ENCODE measurements at regions not wholly inside any gene's neighbourhood (a gene's known extent, or its start where the extent isn't known, plus 50 kb on each side); places are given as distances from the start of the nearest gene placed in this dataset.
"Not testable (repeated sequence)": the region's sequence is repeated elsewhere in the genome, so short reads cannot be mapped to it uniquely, and the experiment has no call there.

DNA sequence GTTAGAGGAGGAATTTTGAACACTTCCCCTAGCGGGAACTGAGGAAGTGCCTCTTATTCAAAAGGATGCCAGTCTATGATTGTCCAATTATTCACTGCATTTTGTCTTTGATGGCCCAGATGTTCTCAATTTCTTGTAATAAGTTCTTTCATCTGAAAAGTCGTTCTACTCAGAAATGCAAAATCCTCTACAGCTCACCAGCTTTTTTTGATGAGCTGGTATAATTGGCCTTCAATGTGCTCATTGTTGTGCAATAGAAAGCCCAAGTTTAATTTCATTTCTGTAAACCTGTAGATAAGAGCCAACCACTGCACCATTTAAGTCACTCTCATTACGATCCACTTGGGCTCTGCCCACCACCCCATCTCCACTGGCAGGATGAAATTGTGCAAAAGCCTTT is 978.7 kb upstream of the AUTS2 start:
- TF ChIP-seq POLR2A (IDR thresholded peaks at IDR 0.05): no peak
- TF ChIP-seq, protein P1, sequence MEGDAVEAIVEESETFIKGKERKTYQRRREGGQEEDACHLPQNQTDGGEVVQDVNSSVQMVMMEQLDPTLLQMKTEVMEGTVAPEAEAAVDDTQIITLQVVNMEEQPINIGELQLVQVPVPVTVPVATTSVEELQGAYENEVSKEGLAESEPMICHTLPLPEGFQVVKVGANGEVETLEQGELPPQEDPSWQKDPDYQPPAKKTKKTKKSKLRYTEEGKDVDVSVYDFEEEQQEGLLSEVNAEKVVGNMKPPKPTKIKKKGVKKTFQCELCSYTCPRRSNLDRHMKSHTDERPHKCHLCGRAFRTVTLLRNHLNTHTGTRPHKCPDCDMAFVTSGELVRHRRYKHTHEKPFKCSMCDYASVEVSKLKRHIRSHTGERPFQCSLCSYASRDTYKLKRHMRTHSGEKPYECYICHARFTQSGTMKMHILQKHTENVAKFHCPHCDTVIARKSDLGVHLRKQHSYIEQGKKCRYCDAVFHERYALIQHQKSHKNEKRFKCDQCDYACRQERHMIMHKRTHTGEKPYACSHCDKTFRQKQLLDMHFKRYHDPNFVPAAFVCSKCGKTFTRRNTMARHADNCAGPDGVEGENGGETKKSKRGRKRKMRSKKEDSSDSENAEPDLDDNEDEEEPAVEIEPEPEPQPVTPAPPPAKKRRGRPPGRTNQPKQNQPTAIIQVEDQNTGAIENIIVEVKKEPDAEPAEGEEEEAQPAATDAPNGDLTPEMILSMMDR (IDR thresholded peaks at IDR 0.05): no peak
- Histone ChIP-seq H3K36me3 (no peaks in the 10 kb centered on the region), H3K27me3 (no peaks in the 10 kb centered on the region), H3K27ac (no peak overlapping the region), H3K4me3 (no peak overlapping the region), H3K4me1 (no peaks in the 10 kb centered on the region), H3K9me3 (no peaks in the 10 kb centered on the region)
- DNase-seq (no peak), ATAC-seq (no peak)
- intact Hi-C loops (cut with DNase I): no loop called here
- WGBS (ENCODE audit: insufficient coverage, low coverage, low lambda C conversion rate, missing lambda C conversion rate): 62% methylated on average over 3 of the region's 3 CpGs

DNA sequence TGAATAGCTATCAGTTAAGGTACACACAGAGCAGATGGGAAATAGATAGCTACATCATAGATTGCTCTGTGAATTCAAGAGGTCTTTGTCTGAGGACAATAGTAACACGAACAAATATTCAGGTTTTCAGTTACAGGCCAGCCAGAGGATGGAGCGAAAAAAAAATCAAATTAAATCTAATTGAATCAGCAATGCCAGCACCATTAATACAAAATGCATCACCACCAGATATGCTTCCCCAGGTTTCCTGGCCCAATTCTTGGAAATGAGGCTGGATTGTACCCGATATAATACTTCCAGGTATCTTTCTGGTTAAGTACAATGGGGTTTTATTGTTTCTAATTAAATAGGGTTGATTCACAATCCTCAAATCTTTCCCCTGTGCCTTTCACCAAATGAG is 975.8 kb upstream of the AUTS2 start:
- no peaks in the 10 kb centered on the region for H3K27me3 ChIP-seq
- H3K36me3 ChIP-seq: no peaks in the 10 kb centered on the region
- H3K4me1 ChIP-seq: no peaks in the 10 kb centered on the region
- TF ChIP-seq POLR2A (IDR thresholded peaks at IDR 0.05): no peak
- TF ChIP-seq, protein P1 (IDR thresholded peaks at IDR 0.05): no peak
- no peak overlapping the region for H3K27ac ChIP-seq
- no peak overlapping the region for H3K4me3 ChIP-seq
- no peak for DNase-seq
- no peaks in the 10 kb centered on the region for H3K9me3 ChIP-seq
- WGBS (ENCODE audit: insufficient coverage, low coverage, low lambda C conversion rate, missing lambda C conversion rate): 46% methylated on average over 3 of the region's 3 CpGs
- intact Hi-C loops (cut with DNase I): no loop called here
- ATAC-seq: no peak

DNA sequence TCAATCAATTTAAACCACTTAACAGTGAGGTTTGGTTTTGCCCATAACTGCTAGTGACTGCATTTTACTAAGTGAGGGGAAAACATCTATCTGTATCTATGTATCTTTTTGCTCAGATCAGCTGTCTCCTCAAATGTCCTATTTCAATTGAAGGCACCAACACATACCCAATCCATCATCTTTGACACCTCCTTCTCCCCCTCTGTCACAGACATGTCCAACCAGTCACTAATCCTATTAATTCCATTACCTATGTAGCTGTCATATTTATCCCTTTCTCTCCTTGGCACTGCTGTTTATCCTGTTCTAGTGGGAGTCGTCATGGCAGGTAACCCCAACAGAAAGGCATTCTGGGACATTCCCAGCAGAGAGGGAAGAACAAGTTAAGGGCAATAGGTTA is 975.2 kb upstream of the AUTS2 start:
- intact Hi-C loops (cut with DNase I): no loop called here
- no peaks in the 10 kb centered on the region for H3K9me3 ChIP-seq
- no peaks in the 10 kb centered on the region for H3K36me3 ChIP-seq
- no peak overlapping the region for H3K27ac ChIP-seq
- WGBS (ENCODE audit: insufficient coverage, low coverage, low lambda C conversion rate, missing lambda C conversion rate): 29% methylated on average over 1 of the region's 1 CpG
- no peaks in the 10 kb centered on the region for H3K27me3 ChIP-seq
- H3K4me1 ChIP-seq: no peaks in the 10 kb centered on the region
- no peak overlapping the region for H3K4me3 ChIP-seq
- ATAC-seq (no peak), DNase-seq (no peak)
- TF ChIP-seq, protein P1 (IDR thresholded peaks at IDR 0.05): no peak
- no peak for TF ChIP-seq POLR2A (IDR thresholded peaks at IDR 0.05)

DNA sequence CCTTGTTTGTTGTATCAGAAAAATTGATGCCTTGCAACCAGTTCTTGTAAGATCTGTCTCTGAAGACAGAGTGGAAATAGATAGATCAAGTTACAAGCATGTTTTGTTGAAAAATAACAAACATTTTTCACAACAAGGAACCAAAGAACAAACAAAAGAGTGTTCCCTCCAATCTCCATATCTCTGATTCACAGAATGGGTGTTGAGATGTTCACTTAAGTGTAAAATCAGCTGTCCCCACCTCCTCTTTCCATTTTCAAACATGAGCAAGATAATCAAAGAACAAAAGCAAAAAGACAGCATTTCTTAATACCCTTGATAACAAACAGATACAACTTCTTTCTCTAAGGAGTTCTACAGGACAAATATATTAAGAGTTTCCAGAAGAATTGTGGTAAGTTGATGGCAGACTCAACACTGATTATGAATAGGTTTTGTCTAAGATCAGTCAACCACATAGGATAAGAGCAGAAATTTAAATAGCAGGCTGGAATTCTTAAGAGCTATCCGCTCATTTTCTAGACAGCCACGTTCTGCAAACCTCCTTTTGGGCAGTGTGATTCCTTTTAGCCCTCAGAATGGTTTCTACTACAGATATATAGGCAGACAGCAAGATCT is 970.9 kb upstream of the AUTS2 start:
- H3K27me3 ChIP-seq: no peaks in the 10 kb centered on the region
- no peaks in the 10 kb centered on the region for H3K36me3 ChIP-seq
- WGBS (ENCODE audit: insufficient coverage, low coverage, low lambda C conversion rate, missing lambda C conversion rate): 31% methylated on average over 2 of the region's 2 CpGs
- DNase-seq: no peak
- no peak for TF ChIP-seq POLR2A (IDR thresholded peaks at IDR 0.05)
- intact Hi-C loops (cut with DNase I): no loop called here
- no peak for ATAC-seq
- H3K4me1 ChIP-seq: no peaks in the 10 kb centered on the region
- H3K27ac ChIP-seq: no peak overlapping the region
- no peak overlapping the region for H3K4me3 ChIP-seq
- no peaks in the 10 kb centered on the region for H3K9me3 ChIP-seq

DNA sequence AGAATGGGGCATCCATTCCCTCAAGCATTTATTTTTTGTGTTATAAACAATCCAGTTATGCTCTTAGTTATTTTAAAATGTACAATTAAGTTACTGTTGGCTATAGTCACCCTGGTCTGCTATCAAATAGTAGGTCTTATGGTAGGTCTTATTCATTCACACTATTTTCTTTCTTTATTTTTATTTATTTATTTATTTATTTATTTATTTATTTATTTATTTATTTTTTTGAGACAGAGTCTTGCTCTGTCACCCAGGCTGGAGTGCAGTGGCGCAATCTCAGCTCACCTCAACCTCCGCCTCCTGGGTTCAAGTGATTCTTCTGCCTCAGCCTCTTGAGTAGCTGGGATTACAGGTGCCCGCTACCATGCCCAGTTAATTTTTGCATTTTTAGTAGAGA is 967.4 kb upstream of the AUTS2 start:
- H3K36me3 ChIP-seq; H3K27ac ChIP-seq; H3K27me3 ChIP-seq; intact Hi-C loops (cut with DNase I); H3K9me3 ChIP-seq; ATAC-seq; H3K4me3 ChIP-seq; DNase-seq; H3K4me1 ChIP-seq: not testable (repeated sequence)
- 87% methylated on average over 3 of the region's 3 CpGs for WGBS (ENCODE audit: insufficient coverage, low coverage, low lambda C conversion rate, missing lambda C conversion rate)

DNA sequence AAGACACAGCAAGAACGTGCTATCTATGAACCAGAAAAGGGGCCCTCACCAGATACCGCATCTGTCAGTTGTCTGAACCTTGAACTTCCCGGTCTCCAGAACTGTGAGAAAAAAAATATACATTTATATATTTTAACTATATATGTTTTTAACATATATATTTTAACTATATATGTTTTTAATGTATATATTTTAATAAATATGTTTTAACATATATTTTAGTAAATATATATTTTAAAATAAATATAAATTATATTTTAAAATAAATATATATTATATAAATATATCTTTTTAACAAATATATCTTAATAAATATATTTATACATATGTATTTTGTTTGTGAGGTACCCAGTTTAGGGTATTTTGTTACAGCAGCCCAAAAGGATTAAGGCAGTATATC is 958.2 kb upstream of the AUTS2 start:
- no peaks in the 10 kb centered on the region for H3K9me3 ChIP-seq
- intact Hi-C loops (cut with DNase I): no loop called here
- H3K27me3 ChIP-seq: no peaks in the 10 kb centered on the region
- no peak overlapping the region for H3K4me3 ChIP-seq
- H3K36me3 ChIP-seq: no peaks in the 10 kb centered on the region
- 84% methylated on average over 3 of the region's 3 CpGs for WGBS (ENCODE audit: insufficient coverage, low coverage, low lambda C conversion rate, missing lambda C conversion rate)
- TF ChIP-seq, protein P1 (IDR thresholded peaks at IDR 0.05): no peak
- no peak for TF ChIP-seq POLR2A (IDR thresholded peaks at IDR 0.05)
- DNase-seq (no peak), ATAC-seq (no peak)
- H3K4me1 ChIP-seq: no peaks in the 10 kb centered on the region
- no peak overlapping the region for H3K27ac ChIP-seq
